DOHH2 (cell line): ENCODE measurements at regions not wholly inside any gene's neighbourhood (a gene's known extent, or its start where the extent isn't known, plus 50 kb on each side); places are given as distances from the start of the nearest gene placed in this dataset.

Experiments
- CTCF ChIP-seq: fragments of 200-600 bp; sonication (generic); IDR thresholded peaks from one replicate; pipeline ENCODE4 v1.5.1; 2014; ENCODE audit warnings: antibody characterized with exemption, mild to moderate bottlenecking, low read depth, low read length; ENCODE audit not compliant: poor library complexity, severe bottlenecking
- EZH2phosphoT487 ChIP-seq: fragments of 200-600 bp; sonication (generic); IDR thresholded peaks from 2 replicates; pipeline ENCODE4 v1.6.1; 2017; ENCODE audit warnings: borderline replicate concordance, mild to moderate bottlenecking, antibody characterized with exemption, low read length, moderate library complexity, mixed read lengths

GRCh38 chr9:32867601-32868204 lies 84.4 kb downstream of the TMEM215 start:
- TF ChIP-seq CTCF (no peak), EZH2phosphoT487 (no peak)
